ENCODE measurements at regions not wholly inside any gene's neighbourhood (a gene's known extent, or its start where the extent isn't known, plus 50 kb on each side); places are given as distances from the start of the nearest gene placed in this dataset.

DNA sequence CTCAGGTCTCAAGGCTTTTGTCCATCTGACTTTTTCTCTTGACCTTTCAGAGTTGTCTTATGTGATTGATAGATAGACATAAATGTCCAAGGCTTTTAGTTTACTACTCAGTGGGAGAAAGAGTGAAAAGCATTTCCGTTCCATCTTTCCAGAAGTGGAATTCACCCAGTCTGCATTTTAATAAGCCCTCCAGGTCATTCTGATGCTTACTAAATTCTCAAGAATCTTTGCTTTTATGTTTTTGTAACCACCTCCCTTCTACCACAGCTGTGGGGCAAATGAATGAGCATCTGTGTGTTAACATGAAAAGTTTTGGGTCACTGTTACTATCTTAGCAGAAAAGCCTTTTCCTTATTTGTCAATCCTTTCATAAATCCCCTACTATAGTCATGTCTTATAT is 251.4 kb downstream of the LRIG3 start:
- DNase-seq (no peak), ATAC-seq (ENCODE audit: poor library complexity) (no peak)
- Histone ChIP-seq H3K9me3 (ENCODE audit: control insufficient read depth in 1 of 2, insufficient read depth in 1 of 2, low read length in 2 of 2) (no peaks in the 10 kb centered on the region), H3K4me3 (ENCODE audit: low read length) (no peak overlapping the region), H3K36me3 (ENCODE audit: insufficient read depth, low read length) (no peaks in the 10 kb centered on the region), H3K27me3 (ENCODE audit: control insufficient read depth in 1 of 2, insufficient read depth in 2 of 2, low read length in 2 of 2) (no peaks in the 10 kb centered on the region), H3K4me1 (ENCODE audit: insufficient read depth, low read length) (no peaks in the 10 kb centered on the region), H3K27ac (ENCODE audit: low read depth in 1 of 2, low read length in 2 of 2) (no peak overlapping the region)
- intact Hi-C loops (cut with DNase I, micrococcal nuclease) = no loop called here
- Mint-ChIP-seq H3K27me3 (no peaks in the 10 kb centered on the region), H3K9me3 (peaks cover 2% of the 10 kb centered on the region), H3K4me3 (no peak overlapping the region), H3K36me3 (ENCODE audit: low read depth) (no peaks in the 10 kb centered on the region), H3K27ac (no peak overlapping the region), H3K4me1 (ENCODE audit: low read depth) (no peaks in the 10 kb centered on the region)
- POLR2A ChIA-PET = no interaction called here
- CTCF ChIA-PET = no interaction called here
- no peak for TF ChIP-seq CTCF (IDR thresholded peaks at IDR 0.05)

DNA sequence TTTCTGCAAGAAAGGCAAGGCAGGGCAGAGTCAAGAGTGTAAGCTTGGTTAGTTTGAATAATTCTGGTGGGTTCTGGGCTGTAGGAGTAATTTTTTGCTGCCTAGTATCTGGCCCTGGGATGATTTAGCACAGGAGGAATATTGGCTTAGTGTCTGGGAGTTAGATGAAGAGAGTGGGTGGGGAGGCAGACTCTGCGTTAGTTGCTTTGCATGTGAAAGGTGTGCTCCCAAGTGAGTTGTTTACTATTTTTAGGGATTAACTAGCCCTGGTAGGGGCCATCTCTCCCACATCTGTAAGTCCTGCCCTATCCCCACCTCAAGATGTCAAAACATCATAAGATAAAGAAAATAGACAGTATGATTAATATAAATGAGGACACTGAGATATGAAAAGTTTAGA is 249.7 kb downstream of the LRIG3 start:
- no peak for ATAC-seq (ENCODE audit: poor library complexity)
- H3K36me3 Mint-ChIP-seq (ENCODE audit: low read depth) = no peaks in the 10 kb centered on the region
- POLR2A ChIA-PET = no interaction called here

GRCh38 chr12:58671196-58671595 is 249.1 kb downstream of the LRIG3 start:
- H3K4me3 ChIP-seq (ENCODE audit: low read length) = no peak overlapping the region
- H3K27ac Mint-ChIP-seq = no peak overlapping the region
- ATAC-seq (ENCODE audit: poor library complexity) = no peak

More for the DNA sequence above, 249.7 kb downstream of the LRIG3 start:
- Histone ChIP-seq H3K27ac (ENCODE audit: low read depth in 1 of 2, low read length in 2 of 2) (no peak overlapping the region), H3K27me3 (ENCODE audit: control insufficient read depth in 1 of 2, insufficient read depth in 2 of 2, low read length in 2 of 2) (no peaks in the 10 kb centered on the region), H3K4me1 (ENCODE audit: insufficient read depth, low read length) (no peaks in the 10 kb centered on the region), H3K9me3 (ENCODE audit: control insufficient read depth in 1 of 2, insufficient read depth in 1 of 2, low read length in 2 of 2) (peaks cover 0 to 6% of the 10 kb centered on the region in 2 experiments), H3K4me3 (ENCODE audit: low read length) (no peak overlapping the region), H3K36me3 (ENCODE audit: insufficient read depth, low read length) (no peaks in the 10 kb centered on the region)
- Mint-ChIP-seq H3K4me1 (ENCODE audit: low read depth) (no peaks in the 10 kb centered on the region), H3K9me3 (peaks cover 2% of the 10 kb centered on the region), H3K27ac (no peak overlapping the region), H3K4me3 (no peak overlapping the region), H3K27me3 (no peaks in the 10 kb centered on the region)
- CTCF ChIA-PET = no interaction called here
- intact Hi-C loops (cut with DNase I, micrococcal nuclease) = no loop called here
- no peak for TF ChIP-seq CTCF (IDR thresholded peaks at IDR 0.05)
- no peak for DNase-seq

More at GRCh38 chr12:58671196-58671595, 249.1 kb downstream of the LRIG3 start:
- Mint-ChIP-seq H3K4me1 (ENCODE audit: low read depth) (no peaks in the 10 kb centered on the region), H3K27me3 (no peaks in the 10 kb centered on the region), H3K4me3 (no peak overlapping the region), H3K36me3 (ENCODE audit: low read depth) (no peaks in the 10 kb centered on the region), H3K9me3 (peaks cover 2% of the 10 kb centered on the region)
- H3K9me3 ChIP-seq (ENCODE audit: control insufficient read depth in 1 of 2, insufficient read depth in 1 of 2, low read length in 2 of 2) = peaks cover 0 to 6% of the 10 kb centered on the region in 2 experiments
- no peaks in the 10 kb centered on the region for H3K36me3 ChIP-seq (ENCODE audit: insufficient read depth, low read length)
- POLR2A ChIA-PET = no interaction called here
- no peak for DNase-seq
- no peak overlapping the region for H3K27ac ChIP-seq (ENCODE audit: low read depth in 1 of 2, low read length in 2 of 2)
- no peak for TF ChIP-seq CTCF (IDR thresholded peaks at IDR 0.05)
- no peaks in the 10 kb centered on the region for H3K27me3 ChIP-seq (ENCODE audit: control insufficient read depth in 1 of 2, insufficient read depth in 2 of 2, low read length in 2 of 2)
- H3K4me1 ChIP-seq (ENCODE audit: insufficient read depth, low read length) = no peaks in the 10 kb centered on the region
- intact Hi-C loops (cut with DNase I, micrococcal nuclease) = no loop called here
- CTCF ChIA-PET = no interaction called here
